ENCODE measurements at regions not wholly inside any gene's neighbourhood (a gene's known extent, or its start where the extent isn't known, plus 50 kb on each side); places are given as distances from the start of the nearest gene placed in this dataset.

GRCh38 chr17:36848008-36848902, 89.0 kb upstream of the LHX1 start:
- no peak for TF ChIP-seq CTCF (IDR thresholded peaks at IDR 0.05 in 2 of 3, conservative IDR thresholded peaks at IDR 0.05 in 1 of 3; ENCODE audit: borderline replicate concordance in 1 of 3, insufficient read depth in 1 of 3, low read depth in 2 of 3, low read length in 2 of 3)
- no peak for TF ChIP-seq ATF3 (IDR thresholded peaks at IDR 0.05)
- TF ChIP-seq EZH2 (IDR thresholded peaks at IDR 0.05) = no peak
